ENCODE measurements at regions not wholly inside any gene's neighbourhood (a gene's known extent, or its start where the extent isn't known, plus 50 kb on each side); places are given as distances from the start of the nearest gene placed in this dataset.

- FAIRE-seq = no peak
- no peaks in the 10 kb centered on the region for H3K79me2 ChIP-seq (ENCODE audit: control insufficient read depth in 1 of 2, insufficient read depth in 2 of 2, low read length in 2 of 2)
- no peak overlapping the region for H2AK5ac ChIP-seq (ENCODE audit: low read depth, low read length)
- no peak overlapping the region for H2BK15ac ChIP-seq (ENCODE audit: low read length)
- no peaks in the 10 kb centered on the region for H3K36me3 ChIP-seq (ENCODE audit: control insufficient read depth in 2 of 4, insufficient read depth in 4 of 4, low read length in 3 of 4)
- H2BK120ac ChIP-seq (replicated peaks; ENCODE audit: low read depth, low read length) = no peak overlapping the region
- H3K9me3 ChIP-seq (ENCODE audit: insufficient read depth in 2 of 2, low read depth in 1 of 2, low read length in 1 of 2) = 0 out of 4 replicates have a peak, but pooled peaks cover 0 to 5% of the 10 kb centered on the region in 2 experiments
- H2BK12ac ChIP-seq (ENCODE audit: low read depth, low read length) = no peak overlapping the region
- H3K27me3 ChIP-seq (replicated peaks in 1 of 4; ENCODE audit: control insufficient read depth in 3 of 4, extremely low read depth in 1 of 4, insufficient read depth in 3 of 4, low read length in 3 of 4) = no peaks in the 10 kb centered on the region
- H3K23ac ChIP-seq (ENCODE audit: insufficient read length) = no peak overlapping the region
- H2BK5ac ChIP-seq (ENCODE audit: low read depth, low read length) = no peak overlapping the region
- H4K20me1 ChIP-seq (replicated peaks in 1 of 2; ENCODE audit: control insufficient read depth in 1 of 2, insufficient read depth in 2 of 2, low read length in 2 of 2) = no peaks in the 10 kb centered on the region
- H4K8ac ChIP-seq (ENCODE audit: extremely low read depth, insufficient read depth, low read length) = no peak overlapping the region
- no peak overlapping the region for H3K4ac ChIP-seq (replicated peaks; ENCODE audit: insufficient read length, low read depth, low read length)
- POLR2A ChIA-PET (ENCODE audit: partially characterized antibody) = no interaction called here
- no peaks in the 10 kb centered on the region for H3K79me1 ChIP-seq (ENCODE audit: low read depth, low read length)
- H3K4me2 ChIP-seq (ENCODE audit: insufficient read depth in 1 of 2, low read depth in 2 of 2, low read length in 2 of 2) = no peak overlapping the region
- no peak overlapping the region for H3K27ac ChIP-seq (ENCODE audit: low read depth, low read length)
- no peak overlapping the region for H3K9ac ChIP-seq (replicated peaks in 1 of 4; ENCODE audit: extremely low read depth in 1 of 4, low read depth in 3 of 4, low read length in 3 of 4)
- no peak overlapping the region for H4K91ac ChIP-seq (replicated peaks; ENCODE audit: insufficient read length, low read length)
- CTCF ChIA-PET (ENCODE audit: partially characterized antibody) = interaction anchor here (0.5 to 0.8 kb wide), 2 partner anchors 186 to 575 kb away, joined by 3 read pairs; no protein-coding TSS in a partner anchor
- no peak overlapping the region for H3K4me3 ChIP-seq (ENCODE audit: extremely low read depth in 1 of 4, insufficient read depth in 2 of 4, low read depth in 3 of 4, low read length in 4 of 4)
- H3K4me1 ChIP-seq (replicated peaks in 1 of 4; ENCODE audit: control insufficient read depth in 3 of 4, insufficient read depth in 4 of 4, low read length in 3 of 4) = no peaks in the 10 kb centered on the region
- H3K56ac ChIP-seq (replicated peaks; ENCODE audit: insufficient read length, low read depth, low read length) = no peak overlapping the region
- no peak overlapping the region for H3K18ac ChIP-seq (ENCODE audit: extremely low read depth, low read length)
- no peaks in the 10 kb centered on the region for H3K23me2 ChIP-seq (ENCODE audit: low read depth, low read length)
- H4K5ac ChIP-seq (ENCODE audit: insufficient read length, low read depth, low read length) = no peak overlapping the region
- no peak overlapping the region for H3K14ac ChIP-seq (ENCODE audit: insufficient read length)
- H2AFZ ChIP-seq (ENCODE audit: low read length) = no peak overlapping the region
- no peak for DNase-seq (ENCODE audit: low read depth in 1 of 2, low spot score in 2 of 2)
- no peak overlapping the region for H2BK20ac ChIP-seq (ENCODE audit: low read length)
- no peak for TF ChIP-seq POLR2AphosphoS5 (IDR thresholded peaks at IDR 0.05; ENCODE audit: low read depth, low read length)
- no peak for TF ChIP-seq SRF (IDR thresholded peaks at IDR 0.05; ENCODE audit: low read depth, low read length)
- TF ChIP-seq HDAC6 (IDR thresholded peaks at IDR 0.05; ENCODE audit: low read depth, low read length) = no peak
- TF ChIP-seq SAP30 (IDR thresholded peaks at IDR 0.05; ENCODE audit: insufficient read depth, insufficient replicate concordance, low read length) = no peak
- TF ChIP-seq CTBP2 (IDR thresholded peaks at IDR 0.05; ENCODE audit: borderline replicate concordance, insufficient read depth, insufficient read length, low read length) = no peak
- TF ChIP-seq RNF2 (IDR thresholded peaks at IDR 0.05; ENCODE audit: borderline replicate concordance, low read depth, low read length, missing control alignments, poor library complexity, severe bottlenecking) = no peak
- no peak for TF ChIP-seq ZNF274 (IDR thresholded peaks at IDR 0.05; ENCODE audit: borderline replicate concordance, extremely low read depth, low read length)
- no peak for TF ChIP-seq RAD21 (IDR thresholded peaks at IDR 0.05 in 1 of 2, conservative IDR thresholded peaks at IDR 0.05 in 1 of 2; ENCODE audit: low read depth in 2 of 2, low read length in 2 of 2)
- TF ChIP-seq TCF12 (IDR thresholded peaks at IDR 0.05; ENCODE audit: low read depth, low read length) = no peak
- no peak for TF ChIP-seq NRF1 (IDR thresholded peaks at IDR 0.05; ENCODE audit: low read depth, low read length)
- TF ChIP-seq JUN (IDR thresholded peaks at IDR 0.05; ENCODE audit: low read depth, low read length) = no peak
- 89% methylated on average over 2 of the region's 2 CpGs; no CpG with 5 or more reads in 1 of the 2 experiments for WGBS, 2 experiments (ENCODE audit: extremely low coverage in 1 of 2, insufficient coverage in 1 of 2, insufficient read length in 1 of 2, insufficient replicate concordance in 2 of 2, low coverage in 1 of 2, low lambda C conversion rate in 2 of 2, missing lambda C conversion rate in 1 of 2)
Measured at GRCh38 chr3:118029049-118029448, 1005.6 kb downstream of the IGSF11 start.
